Mesodermal cell (in vitro differentiated cells): ENCODE measurements at regions not wholly inside any gene's neighbourhood (a gene's known extent, or its start where the extent isn't known, plus 50 kb on each side); places are given as distances from the start of the nearest gene placed in this dataset.
"Not testable (repeated sequence)": the region's sequence is repeated elsewhere in the genome, so short reads cannot be mapped to it uniquely, and the experiment has no call there.

Source experiments
- H3K27ac ChIP-seq: 2 replicates; pipeline ENCODE4 v1.7.0; 2013; ENCODE audit warnings: mild to moderate bottlenecking, low read depth, low read length, moderate library complexity; ENCODE audit not compliant: severe bottlenecking
- H3K36me3 ChIP-seq: 2 replicates; pipeline ENCODE4 v1.7.1; 2013; ENCODE audit warnings: mild to moderate bottlenecking, low read length, moderate library complexity; ENCODE audit not compliant: control insufficient read depth, insufficient read depth
- H3K4me1 ChIP-seq: one replicate; pipeline ENCODE4 v1.7.1; 2013; ENCODE audit warnings: mild to moderate bottlenecking, low read length; ENCODE audit not compliant: insufficient read depth, control insufficient read depth, poor library complexity, severe bottlenecking
- H3K4me3 ChIP-seq: 2 replicates; pipeline ENCODE4 v1.7.0; 2013; ENCODE audit warnings: low read length, control low read depth, mild to moderate bottlenecking; ENCODE audit not compliant: insufficient read depth, poor library complexity, severe bottlenecking; ENCODE audit errors: extremely low read depth
- H3K9me3 ChIP-seq: 2 replicates; pipeline ENCODE4 v1.7.1; 2013; ENCODE audit warnings: mild to moderate bottlenecking, low read length, moderate library complexity; ENCODE audit not compliant: control insufficient read depth
- WGBS, 2 experiments: methylation state at CpG; one replicate each; pipeline ENCODE4 v1.1.5; 2013; ENCODE audit warnings: missing lambda C conversion rate in 2 of 2; ENCODE audit not compliant: insufficient coverage in 2 of 2; 5-methylcytosine and 5-hydroxymethylcytosine counted together

- H3K27ac ChIP-seq: no peak overlapping the region
- no peaks in the 10 kb centered on the region for H3K36me3 ChIP-seq
- peaks cover 12% of the 10 kb centered on the region for H3K4me1 ChIP-seq
- H3K9me3 ChIP-seq: no peaks in the 10 kb centered on the region
- WGBS, 2 experiments: no CpG with 5 or more reads among the region's 1 CpG
- no peak overlapping the region for H3K4me3 ChIP-seq
Measured at GRCh38 chr3:171526869-171527268, 66.7 kb upstream of the TNIK start.

- 94 to 95% methylated on average over 1 of the region's 4 CpGs for WGBS, 2 experiments
- H3K4me3 ChIP-seq: no peak overlapping the region
Measured at GRCh38 chr3:171526146-171526545, 65.9 kb upstream of the TNIK start.

DNA sequence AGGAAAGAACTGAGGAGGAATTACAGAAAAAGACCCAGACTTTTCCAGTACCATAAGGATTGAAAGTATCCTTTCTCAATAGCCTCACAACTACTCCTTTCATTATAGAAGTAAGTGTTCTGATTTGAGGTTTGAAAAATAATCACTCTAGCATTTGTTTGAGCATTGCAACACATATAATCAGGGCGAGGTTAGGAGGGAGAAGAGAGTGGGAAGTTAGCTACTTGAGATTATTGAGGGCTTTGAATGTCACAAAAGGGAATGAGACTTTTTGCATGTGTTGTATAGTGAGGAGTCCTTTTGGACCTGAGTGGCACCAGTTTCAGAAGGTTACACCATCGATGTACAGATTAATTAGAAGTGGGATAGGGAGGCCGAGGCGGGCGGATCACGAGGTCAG, 65.2 kb upstream of the TNIK start:
- no peak overlapping the region for H3K27ac ChIP-seq
- no peaks in the 10 kb centered on the region for H3K36me3 ChIP-seq
- H3K9me3 ChIP-seq: no peaks in the 10 kb centered on the region
- H3K4me3 ChIP-seq: no peak overlapping the region
- 93 to 100% methylated on average over 1 to 2 of the region's 6 CpGs for WGBS, 2 experiments
- peaks cover 12% of the 10 kb centered on the region for H3K4me1 ChIP-seq

More at GRCh38 chr3:171526146-171526545, 65.9 kb upstream of the TNIK start:
- H3K9me3 ChIP-seq: no peaks in the 10 kb centered on the region
- H3K36me3 ChIP-seq: no peaks in the 10 kb centered on the region
- no peak overlapping the region for H3K27ac ChIP-seq
- peaks cover 12% of the 10 kb centered on the region for H3K4me1 ChIP-seq

DNA sequence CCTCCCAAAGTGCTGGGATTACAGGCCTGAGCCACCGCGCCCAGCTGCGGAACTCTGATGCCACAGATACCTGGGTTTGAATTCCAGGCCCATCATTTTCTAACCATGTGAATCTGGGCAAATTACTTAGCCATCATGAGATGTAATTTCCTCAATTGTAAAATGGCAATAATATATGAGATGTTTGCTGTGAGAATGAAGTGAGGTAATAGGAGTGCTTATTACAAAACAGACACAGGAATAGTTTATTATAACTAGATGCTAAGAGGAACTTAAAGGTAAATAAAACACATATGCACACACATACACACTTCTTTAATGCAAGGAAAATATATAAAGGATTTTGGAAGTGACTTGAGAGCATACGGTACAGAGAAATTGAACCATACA, 64.7 kb upstream of the TNIK start:
- no peak overlapping the region for H3K4me3 ChIP-seq
- no peaks in the 10 kb centered on the region for H3K9me3 ChIP-seq
- H3K4me1 ChIP-seq: peaks cover 12% of the 10 kb centered on the region
- no peaks in the 10 kb centered on the region for H3K36me3 ChIP-seq
- no peak overlapping the region for H3K27ac ChIP-seq
- WGBS, 2 experiments: 96 to 97% methylated on average over 4 of the region's 4 CpGs

- H3K36me3 ChIP-seq: no peaks in the 10 kb centered on the region
- 85 to 96% methylated on average over 2 to 4 of the region's 4 CpGs for WGBS, 2 experiments
- no peak overlapping the region for H3K4me3 ChIP-seq
- no peak overlapping the region for H3K27ac ChIP-seq
- no peaks in the 10 kb centered on the region for H3K9me3 ChIP-seq
- H3K4me1 ChIP-seq: peaks cover 12% of the 10 kb centered on the region
Measured at GRCh38 chr3:171522651-171523050, 62.4 kb upstream of the TNIK start.

DNA sequence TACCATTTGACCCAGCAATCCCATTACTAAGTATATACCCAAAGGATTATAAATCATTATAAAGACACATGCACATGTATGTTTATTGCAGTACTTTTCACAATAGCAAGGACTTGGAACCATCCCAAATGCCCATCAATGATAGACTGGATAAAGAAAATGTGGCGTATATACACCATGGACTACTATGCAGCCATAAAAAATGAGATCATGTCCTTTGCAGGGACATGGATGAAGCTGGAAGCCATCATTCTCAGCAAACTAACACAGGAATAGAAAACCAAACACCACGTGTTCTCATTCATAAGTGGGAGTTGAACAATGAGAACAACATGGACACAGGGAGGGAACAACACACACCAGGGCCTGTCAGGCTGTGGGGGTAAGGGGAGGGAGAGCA, 59.2 kb upstream of the TNIK start:
- H3K27ac ChIP-seq, H3K36me3 ChIP-seq, H3K9me3 ChIP-seq, H3K4me3 ChIP-seq, H3K4me1 ChIP-seq: not testable (repeated sequence)
- 83% methylated on average over 1 of the region's 2 CpGs for WGBS, 2 experiments

GRCh38 chr3:171516765-171517164, 56.6 kb upstream of the TNIK start:
- H3K27ac ChIP-seq: no peak overlapping the region
- H3K36me3 ChIP-seq: no peaks in the 10 kb centered on the region
- no peak overlapping the region for H3K4me3 ChIP-seq
- H3K4me1 ChIP-seq: no peaks in the 10 kb centered on the region
- 83% methylated on average over 1 of the region's 2 CpGs; no CpG with 5 or more reads in 1 of the 2 experiments for WGBS, 2 experiments
- no peaks in the 10 kb centered on the region for H3K9me3 ChIP-seq

DNA sequence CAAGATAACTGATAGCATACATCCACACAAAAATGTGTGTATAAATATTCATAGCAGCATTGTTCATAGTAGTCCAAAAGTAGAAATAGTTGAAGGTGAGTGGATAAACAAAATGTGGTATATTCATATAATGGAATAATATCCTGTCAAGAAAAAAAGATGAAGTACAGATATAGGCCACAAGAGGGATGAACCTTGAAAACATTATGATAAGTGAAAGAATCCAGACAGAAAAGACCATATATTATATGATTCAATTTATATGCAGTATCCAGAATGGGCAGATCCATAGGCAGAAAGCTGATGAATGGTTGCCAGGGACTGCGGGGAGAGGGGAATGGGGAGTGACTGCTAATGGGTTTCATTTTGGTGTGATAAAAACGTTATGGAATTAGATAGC, 54.3 kb upstream of the TNIK start:
- H3K9me3 ChIP-seq: no peaks in the 10 kb centered on the region
- H3K4me1 ChIP-seq: no peaks in the 10 kb centered on the region
- H3K27ac ChIP-seq: no peak overlapping the region
- WGBS, 2 experiments: no CpG with 5 or more reads among the region's 2 CpGs
- H3K4me3 ChIP-seq: no peak overlapping the region
- H3K36me3 ChIP-seq: no peaks in the 10 kb centered on the region

DNA sequence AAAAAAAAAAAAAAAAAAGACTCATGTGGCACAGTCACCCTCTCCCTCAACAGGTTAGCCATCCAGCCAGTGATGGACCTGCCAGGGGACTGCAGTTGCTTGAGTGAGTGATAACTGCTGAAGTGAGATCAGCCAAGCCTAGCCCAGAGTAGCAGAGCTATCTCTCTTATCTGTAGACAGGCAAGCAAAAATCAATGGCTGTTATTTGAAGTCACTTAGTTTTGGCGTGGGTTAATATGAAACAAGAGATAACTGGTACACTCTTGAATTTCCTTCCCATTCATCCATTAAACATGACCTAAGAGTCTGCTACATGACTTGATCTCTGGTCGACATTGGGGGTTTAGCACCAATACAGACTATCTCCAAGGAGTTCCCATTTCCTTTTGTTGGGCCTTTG, 51.2 kb upstream of the TNIK start:
- Histone ChIP-seq H3K4me3 (no peak overlapping the region), H3K9me3 (no peaks in the 10 kb centered on the region), H3K4me1 (no peaks in the 10 kb centered on the region), H3K27ac (no peak overlapping the region), H3K36me3 (no peaks in the 10 kb centered on the region)
- WGBS, 2 experiments: 92 to 100% methylated on average over 1 of the region's 2 CpGs
